ENCODE measurements at regions not wholly inside any gene's neighbourhood (a gene's known extent, or its start where the extent isn't known, plus 50 kb on each side); places are given as distances from the start of the nearest gene placed in this dataset.

DNA sequence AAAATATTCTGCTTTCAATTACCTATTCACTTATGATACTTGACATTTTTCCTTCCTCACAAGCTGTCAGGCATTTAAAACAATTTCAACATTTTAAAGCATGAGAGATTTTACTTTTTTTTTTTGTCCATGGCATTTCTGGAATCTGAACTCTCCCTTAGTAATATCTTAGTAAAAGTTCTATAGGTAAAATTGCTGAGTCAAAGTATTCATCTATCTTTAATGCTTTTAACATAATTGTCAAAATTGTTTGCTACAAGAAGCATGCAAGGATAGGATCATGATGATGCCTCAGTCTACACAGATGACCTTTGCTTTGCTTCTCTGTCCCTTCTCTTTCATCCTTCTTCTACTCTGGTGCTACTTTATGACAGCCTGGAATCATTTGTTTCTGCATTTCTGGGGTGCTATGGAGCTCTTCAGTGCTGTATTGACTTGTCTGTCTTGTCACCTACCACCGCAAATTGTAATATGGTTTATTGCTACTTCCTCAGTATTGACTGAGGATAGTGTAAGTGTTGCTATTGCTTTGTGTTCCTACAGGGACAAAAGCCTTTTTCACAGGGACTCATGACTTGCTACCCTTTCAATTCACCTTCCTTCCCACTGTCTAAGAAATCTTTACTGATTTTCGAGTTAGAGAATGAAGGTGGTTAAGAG, 589.8 kb upstream of the ATP2B1 start:
- no peaks in the 10 kb centered on the region for H3K79me2 ChIP-seq (replicated peaks; ENCODE audit: insufficient read depth, low read length)
- no peaks in the 10 kb centered on the region for H3K9me2 ChIP-seq (ENCODE audit: insufficient read depth, low read length)
- no peak overlapping the region for H3K4me3 ChIP-seq (ENCODE audit: low read length)
- H4K20me1 ChIP-seq (ENCODE audit: insufficient read depth): no peaks in the 10 kb centered on the region
- H3K4me2 ChIP-seq (ENCODE audit: low read length): no peak overlapping the region
- no peak overlapping the region for H3K9ac ChIP-seq (ENCODE audit: low read length)
- no peak overlapping the region for H2AFZ ChIP-seq (ENCODE audit: low read depth, low read length)
- H3K27me3 ChIP-seq (ENCODE audit: insufficient read depth, low read depth, low read length): no peaks in the 10 kb centered on the region
- no peaks in the 10 kb centered on the region for H3F3A ChIP-seq (ENCODE audit: insufficient read depth, low read length, poor library complexity, severe bottlenecking)
- no peak for TF ChIP-seq TAF1 (IDR thresholded peaks at IDR 0.05; ENCODE audit: low read depth)
- TF ChIP-seq, protein P1, sequence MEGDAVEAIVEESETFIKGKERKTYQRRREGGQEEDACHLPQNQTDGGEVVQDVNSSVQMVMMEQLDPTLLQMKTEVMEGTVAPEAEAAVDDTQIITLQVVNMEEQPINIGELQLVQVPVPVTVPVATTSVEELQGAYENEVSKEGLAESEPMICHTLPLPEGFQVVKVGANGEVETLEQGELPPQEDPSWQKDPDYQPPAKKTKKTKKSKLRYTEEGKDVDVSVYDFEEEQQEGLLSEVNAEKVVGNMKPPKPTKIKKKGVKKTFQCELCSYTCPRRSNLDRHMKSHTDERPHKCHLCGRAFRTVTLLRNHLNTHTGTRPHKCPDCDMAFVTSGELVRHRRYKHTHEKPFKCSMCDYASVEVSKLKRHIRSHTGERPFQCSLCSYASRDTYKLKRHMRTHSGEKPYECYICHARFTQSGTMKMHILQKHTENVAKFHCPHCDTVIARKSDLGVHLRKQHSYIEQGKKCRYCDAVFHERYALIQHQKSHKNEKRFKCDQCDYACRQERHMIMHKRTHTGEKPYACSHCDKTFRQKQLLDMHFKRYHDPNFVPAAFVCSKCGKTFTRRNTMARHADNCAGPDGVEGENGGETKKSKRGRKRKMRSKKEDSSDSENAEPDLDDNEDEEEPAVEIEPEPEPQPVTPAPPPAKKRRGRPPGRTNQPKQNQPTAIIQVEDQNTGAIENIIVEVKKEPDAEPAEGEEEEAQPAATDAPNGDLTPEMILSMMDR (IDR thresholded peaks at IDR 0.05; ENCODE audit: poor library complexity, severe bottlenecking): no peak
- TF ChIP-seq EP300 (conservative IDR thresholded peaks at IDR 0.05; ENCODE audit: poor library complexity, severe bottlenecking): peak; percentile 24
- no peaks in the 10 kb centered on the region for H3K36me3 ChIP-seq (ENCODE audit: insufficient read depth, low read length)
- no peaks in the 10 kb centered on the region for H3K9me3 ChIP-seq (ENCODE audit: low read length)
- peak overlapping the region; percentile 32 for H3K27ac ChIP-seq (ENCODE audit: low read length)

DNA sequence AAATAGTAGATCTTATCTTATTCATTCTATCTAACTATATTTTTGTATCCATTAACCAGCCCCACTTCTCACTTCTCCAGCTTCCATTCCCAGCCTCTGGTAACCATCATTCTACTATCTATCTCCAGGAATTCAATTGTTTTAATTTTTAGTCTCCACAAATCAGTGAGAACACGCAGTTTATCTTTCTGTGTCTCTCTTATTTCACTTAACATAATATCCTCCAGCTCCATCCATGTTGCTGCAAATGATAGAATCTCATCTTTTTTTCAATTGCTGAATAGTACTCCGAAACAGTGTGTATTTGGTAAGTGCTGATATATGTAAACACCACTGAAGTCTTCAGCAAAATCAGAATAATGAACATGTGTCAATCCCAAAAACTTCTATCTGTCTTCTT, 587.2 kb upstream of the ATP2B1 start:
- Histone ChIP-seq H3K27me3 (ENCODE audit: insufficient read depth, low read depth, low read length) (no peaks in the 10 kb centered on the region), H3K4me3 (ENCODE audit: low read length) (no peak overlapping the region), H3K79me2 (replicated peaks; ENCODE audit: insufficient read depth, low read length) (no peaks in the 10 kb centered on the region), H4K20me1 (ENCODE audit: insufficient read depth) (no peaks in the 10 kb centered on the region), H3K9me2 (ENCODE audit: insufficient read depth, low read length) (no peaks in the 10 kb centered on the region), H3K36me3 (ENCODE audit: insufficient read depth, low read length) (no peaks in the 10 kb centered on the region), H2AFZ (ENCODE audit: low read depth, low read length) (no peak overlapping the region), H3K27ac (ENCODE audit: low read length) (no peak overlapping the region), H3K4me2 (ENCODE audit: low read length) (no peak overlapping the region), H3K9ac (ENCODE audit: low read length) (no peak overlapping the region), H3F3A (ENCODE audit: insufficient read depth, low read length, poor library complexity, severe bottlenecking) (no peaks in the 10 kb centered on the region), H3K9me3 (ENCODE audit: low read length) (no peaks in the 10 kb centered on the region)
- TF ChIP-seq, protein P1 (IDR thresholded peaks at IDR 0.05; ENCODE audit: poor library complexity, severe bottlenecking): no peak
- TF ChIP-seq RAD21 (conservative IDR thresholded peaks at IDR 0.05) (no peak), EP300 (conservative IDR thresholded peaks at IDR 0.05; ENCODE audit: poor library complexity, severe bottlenecking) (no peak), TAF1 (IDR thresholded peaks at IDR 0.05; ENCODE audit: low read depth) (no peak), SMC3 (conservative IDR thresholded peaks at IDR 0.05; ENCODE audit: poor library complexity) (no peak), EZH2 (IDR thresholded peaks at IDR 0.05; ENCODE audit: borderline replicate concordance, insufficient read depth, low read length, poor library complexity, severe bottlenecking) (no peak), MXI1 (conservative IDR thresholded peaks at IDR 0.05; ENCODE audit: poor library complexity, severe bottlenecking) (no peak), POLR2AphosphoS5 (IDR thresholded peaks at IDR 0.05) (no peak)
- TF ChIP-seq, protein P2, sequence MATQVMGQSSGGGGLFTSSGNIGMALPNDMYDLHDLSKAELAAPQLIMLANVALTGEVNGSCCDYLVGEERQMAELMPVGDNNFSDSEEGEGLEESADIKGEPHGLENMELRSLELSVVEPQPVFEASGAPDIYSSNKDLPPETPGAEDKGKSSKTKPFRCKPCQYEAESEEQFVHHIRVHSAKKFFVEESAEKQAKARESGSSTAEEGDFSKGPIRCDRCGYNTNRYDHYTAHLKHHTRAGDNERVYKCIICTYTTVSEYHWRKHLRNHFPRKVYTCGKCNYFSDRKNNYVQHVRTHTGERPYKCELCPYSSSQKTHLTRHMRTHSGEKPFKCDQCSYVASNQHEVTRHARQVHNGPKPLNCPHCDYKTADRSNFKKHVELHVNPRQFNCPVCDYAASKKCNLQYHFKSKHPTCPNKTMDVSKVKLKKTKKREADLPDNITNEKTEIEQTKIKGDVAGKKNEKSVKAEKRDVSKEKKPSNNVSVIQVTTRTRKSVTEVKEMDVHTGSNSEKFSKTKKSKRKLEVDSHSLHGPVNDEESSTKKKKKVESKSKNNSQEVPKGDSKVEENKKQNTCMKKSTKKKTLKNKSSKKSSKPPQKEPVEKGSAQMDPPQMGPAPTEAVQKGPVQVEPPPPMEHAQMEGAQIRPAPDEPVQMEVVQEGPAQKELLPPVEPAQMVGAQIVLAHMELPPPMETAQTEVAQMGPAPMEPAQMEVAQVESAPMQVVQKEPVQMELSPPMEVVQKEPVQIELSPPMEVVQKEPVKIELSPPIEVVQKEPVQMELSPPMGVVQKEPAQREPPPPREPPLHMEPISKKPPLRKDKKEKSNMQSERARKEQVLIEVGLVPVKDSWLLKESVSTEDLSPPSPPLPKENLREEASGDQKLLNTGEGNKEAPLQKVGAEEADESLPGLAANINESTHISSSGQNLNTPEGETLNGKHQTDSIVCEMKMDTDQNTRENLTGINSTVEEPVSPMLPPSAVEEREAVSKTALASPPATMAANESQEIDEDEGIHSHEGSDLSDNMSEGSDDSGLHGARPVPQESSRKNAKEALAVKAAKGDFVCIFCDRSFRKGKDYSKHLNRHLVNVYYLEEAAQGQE (IDR thresholded peaks at IDR 0.05; ENCODE audit: borderline replicate concordance): no peak

Measured in neural cell (in vitro differentiated cells).